ENCODE measurements at regions not wholly inside any gene's neighbourhood (a gene's known extent, or its start where the extent isn't known, plus 50 kb on each side); places are given as distances from the start of the nearest gene placed in this dataset.

DNA sequence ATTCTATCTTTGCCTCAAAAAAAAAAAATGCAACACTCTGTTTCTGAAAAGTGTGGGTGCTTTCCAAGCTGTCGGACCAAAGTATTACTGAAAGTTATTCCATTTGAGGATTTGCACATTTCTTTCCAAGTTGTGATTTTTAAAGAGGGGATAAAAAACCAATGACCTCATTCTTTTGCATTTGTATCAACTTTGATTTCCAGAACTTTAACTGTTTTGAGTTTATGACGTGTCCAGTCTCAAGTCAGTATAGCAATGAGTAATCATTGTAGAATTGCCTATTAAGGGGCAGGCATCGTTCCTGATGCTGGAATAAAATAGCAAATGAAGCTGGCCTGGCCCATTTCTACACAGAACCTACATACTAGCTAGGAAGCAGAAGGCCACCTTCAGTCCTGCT lies 229.6 kb upstream of the RBFOX1 start:
- no peak for FAIRE-seq
- 42 to 57% methylated on average over 3 of the region's 3 CpGs for WGBS, 2 donors
- intact Hi-C loops (cut with DNase I), result no loop called here

DNA sequence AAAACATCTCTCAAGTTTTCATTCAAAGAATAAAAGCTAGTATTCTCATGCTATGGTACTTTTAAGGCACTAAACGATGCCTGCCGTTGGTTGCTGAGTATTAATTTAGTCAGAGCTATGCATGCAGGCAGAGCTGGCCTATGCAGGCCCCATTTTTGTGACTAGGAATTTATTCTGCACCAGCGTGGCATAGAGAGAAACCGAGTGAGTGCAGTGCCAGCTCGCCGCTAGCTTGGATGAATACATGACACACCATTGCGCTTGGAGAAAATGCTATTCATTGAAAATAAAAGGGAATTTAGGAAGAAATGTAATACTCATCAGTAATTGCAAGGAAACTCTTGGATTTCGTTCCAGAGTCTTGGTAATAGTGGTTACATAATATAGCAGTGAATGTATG lies 231.6 kb upstream of the RBFOX1 start:
- no peaks in the 10 kb centered on the region for H3K36me3 ChIP-seq
- DNase-seq (no peak), FAIRE-seq (no peak), ATAC-seq (no peak)
- no peak overlapping the region for H3K4me3 ChIP-seq
- H3K4me1 ChIP-seq, result no peaks in the 10 kb centered on the region
- intact Hi-C loops (cut with DNase I), result no loop called here
- 56 to 70% methylated on average over 8 of the region's 8 CpGs for WGBS, 2 donors
- no peak overlapping the region for H3K27ac ChIP-seq
- TF ChIP-seq, protein P1, sequence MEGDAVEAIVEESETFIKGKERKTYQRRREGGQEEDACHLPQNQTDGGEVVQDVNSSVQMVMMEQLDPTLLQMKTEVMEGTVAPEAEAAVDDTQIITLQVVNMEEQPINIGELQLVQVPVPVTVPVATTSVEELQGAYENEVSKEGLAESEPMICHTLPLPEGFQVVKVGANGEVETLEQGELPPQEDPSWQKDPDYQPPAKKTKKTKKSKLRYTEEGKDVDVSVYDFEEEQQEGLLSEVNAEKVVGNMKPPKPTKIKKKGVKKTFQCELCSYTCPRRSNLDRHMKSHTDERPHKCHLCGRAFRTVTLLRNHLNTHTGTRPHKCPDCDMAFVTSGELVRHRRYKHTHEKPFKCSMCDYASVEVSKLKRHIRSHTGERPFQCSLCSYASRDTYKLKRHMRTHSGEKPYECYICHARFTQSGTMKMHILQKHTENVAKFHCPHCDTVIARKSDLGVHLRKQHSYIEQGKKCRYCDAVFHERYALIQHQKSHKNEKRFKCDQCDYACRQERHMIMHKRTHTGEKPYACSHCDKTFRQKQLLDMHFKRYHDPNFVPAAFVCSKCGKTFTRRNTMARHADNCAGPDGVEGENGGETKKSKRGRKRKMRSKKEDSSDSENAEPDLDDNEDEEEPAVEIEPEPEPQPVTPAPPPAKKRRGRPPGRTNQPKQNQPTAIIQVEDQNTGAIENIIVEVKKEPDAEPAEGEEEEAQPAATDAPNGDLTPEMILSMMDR (IDR thresholded peaks at IDR 0.05), result no peak
- no peaks in the 10 kb centered on the region for H3K9me3 ChIP-seq
- H3K27me3 ChIP-seq, result no peaks in the 10 kb centered on the region

More for the DNA sequence above, 229.6 kb upstream of the RBFOX1 start:
- H3K36me3 ChIP-seq, result no peaks in the 10 kb centered on the region
- H3K4me3 ChIP-seq, result no peak overlapping the region
- DNase-seq, result no peak
- no peaks in the 10 kb centered on the region for H3K27me3 ChIP-seq
- no peak overlapping the region for H3K27ac ChIP-seq
- ATAC-seq, result no peak
- TF ChIP-seq, protein P1 (IDR thresholded peaks at IDR 0.05), result no peak
- no peaks in the 10 kb centered on the region for H3K9me3 ChIP-seq
- H3K4me1 ChIP-seq, result no peaks in the 10 kb centered on the region

DNA sequence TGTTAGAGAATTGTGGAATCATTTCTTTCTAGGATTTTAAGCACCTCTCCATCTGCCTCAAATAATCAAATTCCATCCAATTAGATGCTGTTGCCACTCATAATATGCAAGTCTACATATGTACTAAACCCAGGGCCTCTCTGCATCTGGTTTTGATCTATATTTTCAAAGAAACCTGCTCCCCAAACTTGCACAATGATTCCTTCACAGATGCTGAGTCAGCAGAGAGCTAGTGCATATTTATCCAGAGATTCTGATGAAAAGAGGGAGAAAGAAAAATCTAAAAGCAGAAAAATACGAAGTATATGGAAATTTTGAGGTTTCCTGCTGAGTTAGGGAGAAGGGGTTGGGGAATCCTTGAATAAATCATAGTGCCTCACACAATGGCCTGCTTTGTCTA lies 235.1 kb upstream of the RBFOX1 start:
- no peak overlapping the region for H3K4me3 ChIP-seq
- no peaks in the 10 kb centered on the region for H3K9me3 ChIP-seq
- no peak for FAIRE-seq
- TF ChIP-seq, protein P1 (IDR thresholded peaks at IDR 0.05), result no peak
- H3K27me3 ChIP-seq, result no peaks in the 10 kb centered on the region
- H3K4me1 ChIP-seq, result no peaks in the 10 kb centered on the region
- 14 to 19% methylated on average over 1 of the region's 1 CpG for WGBS, 2 donors
- ATAC-seq, result no peak
- intact Hi-C loops (cut with DNase I), result no loop called here
- no peak overlapping the region for H3K27ac ChIP-seq
- no peaks in the 10 kb centered on the region for H3K36me3 ChIP-seq
- no peak for DNase-seq

DNA sequence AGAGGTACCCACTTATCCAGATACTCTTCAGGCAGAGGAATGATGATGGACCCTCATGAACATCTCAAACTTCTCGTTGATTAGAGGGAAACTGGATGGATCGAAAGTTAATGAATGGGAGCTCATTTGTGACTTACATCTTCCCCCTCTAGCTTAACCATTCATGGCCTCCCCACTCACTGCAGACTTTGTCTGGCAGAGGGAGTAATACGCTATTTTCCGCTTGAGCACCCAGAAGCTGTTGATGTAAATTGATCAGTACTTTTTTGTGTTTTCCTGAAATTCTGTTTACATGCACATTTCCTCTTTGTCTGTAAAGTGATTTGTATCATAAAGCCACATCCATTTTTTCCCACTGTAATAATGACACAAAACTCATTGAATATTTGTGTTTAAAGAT lies 239.1 kb upstream of the RBFOX1 start:
- no peak overlapping the region for H3K27ac ChIP-seq
- H3K4me1 ChIP-seq, result no peaks in the 10 kb centered on the region
- H3K27me3 ChIP-seq, result no peaks in the 10 kb centered on the region
- no peak for FAIRE-seq
- ATAC-seq, result no peak
- intact Hi-C loops (cut with DNase I), result no loop called here
- TF ChIP-seq, protein P1 (IDR thresholded peaks at IDR 0.05), result no peak
- no peak overlapping the region for H3K4me3 ChIP-seq
- H3K36me3 ChIP-seq, result no peaks in the 10 kb centered on the region
- no peaks in the 10 kb centered on the region for H3K9me3 ChIP-seq
- no peak for DNase-seq
- 73 to 91% methylated on average over 4 of the region's 4 CpGs for WGBS, 2 donors

DNA sequence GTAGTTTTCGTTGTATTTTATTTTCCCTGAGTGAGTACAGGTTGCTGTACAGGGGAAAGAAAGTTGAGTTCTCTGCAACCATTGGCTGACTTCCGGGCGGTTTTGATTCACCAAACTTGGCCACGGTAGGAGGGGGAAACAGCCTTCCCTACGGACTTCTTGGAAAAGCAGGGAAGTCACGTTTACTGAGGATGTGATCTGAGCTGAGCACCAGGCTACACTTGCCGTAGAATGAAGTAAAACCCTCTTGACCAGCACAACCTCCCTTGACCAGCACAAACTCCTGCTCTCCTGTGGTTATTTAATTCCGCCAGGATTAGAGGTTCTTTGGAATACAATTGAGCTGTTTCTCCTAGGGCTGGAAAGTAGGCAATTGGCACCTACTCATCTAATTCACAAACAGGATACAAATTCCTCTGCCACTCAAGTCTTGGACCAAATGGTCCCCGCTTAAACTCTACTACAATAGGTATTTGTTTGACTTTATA lies 242.0 kb upstream of the RBFOX1 start:
- intact Hi-C loops (cut with DNase I), result no loop called here
- no peak overlapping the region for H3K27ac ChIP-seq
- no peak for DNase-seq
- H3K4me1 ChIP-seq, result no peaks in the 10 kb centered on the region
- H3K4me3 ChIP-seq, result no peak overlapping the region
- no peaks in the 10 kb centered on the region for H3K9me3 ChIP-seq
- FAIRE-seq, result no peak
- no peaks in the 10 kb centered on the region for H3K27me3 ChIP-seq
- 24 to 25% methylated on average over 9 of the region's 9 CpGs for WGBS, 2 donors
- TF ChIP-seq, protein P1 (IDR thresholded peaks at IDR 0.05), result no peak
- no peak for ATAC-seq
- no peaks in the 10 kb centered on the region for H3K36me3 ChIP-seq
